DND-41 (cell line): ENCODE measurements at regions not wholly inside any gene's neighbourhood (a gene's known extent, or its start where the extent isn't known, plus 50 kb on each side); places are given as distances from the start of the nearest gene placed in this dataset.
"Not testable (repeated sequence)": the region's sequence is repeated elsewhere in the genome, so short reads cannot be mapped to it uniquely, and the experiment has no call there.

Source experiments
- CTCF ChIP-seq: IDR thresholded peaks from 2 replicates; pipeline ENCODE4 v1.5.1; 2012; ENCODE audit warnings: borderline replicate concordance, low read length, moderate library complexity, mild to moderate bottlenecking; ENCODE audit not compliant: poor library complexity, severe bottlenecking; ENCODE audit errors: extremely low read depth
- EZH2 ChIP-seq: IDR thresholded peaks from 3 replicates; pipeline ENCODE4 v1.6.1; 2012; ENCODE audit warnings: borderline replicate concordance, low read depth, mild to moderate bottlenecking, moderate library complexity, low read length, inconsistent platforms; ENCODE audit not compliant: severe bottlenecking

GRCh38 chr9:64117329-64117728 lies 1167.7 kb downstream of the FOXD4L5 start:
- TF ChIP-seq EZH2, CTCF: not testable (repeated sequence)
